ENCODE measurements at regions not wholly inside any gene's neighbourhood (a gene's known extent, or its start where the extent isn't known, plus 50 kb on each side); places are given as distances from the start of the nearest gene placed in this dataset.
"Not testable (repeated sequence)": the region's sequence is repeated elsewhere in the genome, so short reads cannot be mapped to it uniquely, and the experiment has no call there.

GRCh38 chr15:24150542-24150941 lies 463.4 kb upstream of the NDN start:
- DNase-seq (ENCODE audit: low spot score) = no peak

- DNase-seq (ENCODE audit: low spot score) = not testable (repeated sequence)
Measured at GRCh38 chr15:24158306-24158705, 471.2 kb upstream of the NDN start.

GRCh38 chr15:24165512-24165911 lies 478.4 kb upstream of the NDN start:
- DNase-seq (ENCODE audit: low spot score) = not testable (repeated sequence)

- not testable (repeated sequence) for DNase-seq (ENCODE audit: low spot score)
Measured at GRCh38 chr15:24202297-24202696, 473.3 kb upstream of the NPAP1 start.

- not testable (repeated sequence) for DNase-seq (ENCODE audit: low spot score)
Measured at GRCh38 chr15:24211742-24212476, 463.7 kb upstream of the NPAP1 start.

- DNase-seq (ENCODE audit: low spot score) = no peak
Measured at GRCh38 chr15:24223739-24224138, 451.8 kb upstream of the NPAP1 start.

GRCh38 chr15:24224161-24224560 lies 451.4 kb upstream of the NPAP1 start:
- no peak for DNase-seq (ENCODE audit: low spot score)

GRCh38 chr15:24228922-24229321 lies 446.7 kb upstream of the NPAP1 start:
- DNase-seq (ENCODE audit: low spot score) = not testable (repeated sequence)

- DNase-seq (ENCODE audit: low spot score) = not testable (repeated sequence)
Measured at GRCh38 chr15:24233134-24233533, 442.4 kb upstream of the NPAP1 start.

GRCh38 chr15:24240580-24240979 lies 435.0 kb upstream of the NPAP1 start:
- not testable (repeated sequence) for DNase-seq (ENCODE audit: low spot score)

- DNase-seq (ENCODE audit: low spot score) = not testable (repeated sequence)
Measured at GRCh38 chr15:24259106-24259505, 416.5 kb upstream of the NPAP1 start.

- DNase-seq (ENCODE audit: low spot score) = not testable (repeated sequence)
Measured at GRCh38 chr15:24260407-24260806, 415.2 kb upstream of the NPAP1 start.

GRCh38 chr15:24260854-24261253 lies 414.7 kb upstream of the NPAP1 start:
- DNase-seq (ENCODE audit: low spot score) = not testable (repeated sequence)

GRCh38 chr15:24268536-24269165 lies 406.9 kb upstream of the NPAP1 start:
- not testable (repeated sequence) for DNase-seq (ENCODE audit: low spot score)

GRCh38 chr15:24269166-24269571 lies 406.4 kb upstream of the NPAP1 start:
- DNase-seq (ENCODE audit: low spot score) = no peak

- DNase-seq (ENCODE audit: low spot score) = no peak
Measured at GRCh38 chr15:24269923-24270322, 405.7 kb upstream of the NPAP1 start.

GRCh38 chr15:24271496-24272244 lies 403.9 kb upstream of the NPAP1 start:
- not testable (repeated sequence) for DNase-seq (ENCODE audit: low spot score)

GRCh38 chr15:24292837-24293236 lies 382.7 kb upstream of the NPAP1 start:
- no peak for DNase-seq (ENCODE audit: low spot score)

- DNase-seq (ENCODE audit: low spot score) = not testable (repeated sequence)
Measured at GRCh38 chr15:24300804-24301368, 374.7 kb upstream of the NPAP1 start.

- DNase-seq (ENCODE audit: low spot score) = not testable (repeated sequence)
Measured at GRCh38 chr15:24301999-24302398, 373.6 kb upstream of the NPAP1 start.

GRCh38 chr15:24304747-24305146 lies 370.8 kb upstream of the NPAP1 start:
- DNase-seq (ENCODE audit: low spot score) = not testable (repeated sequence)

- not testable (repeated sequence) for DNase-seq (ENCODE audit: low spot score)
Measured at GRCh38 chr15:24305643-24306042, 369.9 kb upstream of the NPAP1 start.
